GM20000 (cell line): ENCODE measurements at regions not wholly inside any gene's neighbourhood (a gene's known extent, or its start where the extent isn't known, plus 50 kb on each side); places are given as distances from the start of the nearest gene placed in this dataset.
"Not testable (repeated sequence)": the region's sequence is repeated elsewhere in the genome, so short reads cannot be mapped to it uniquely, and the experiment has no call there.

Experiments used
- DNase-seq: peaks from one replicate; pipeline ENCODE4 v3.0.0; 2012; ENCODE audit warnings: low spot score
- CTCF ChIP-seq: IDR thresholded peaks from 2 replicates; pipeline ENCODE4 v1.5.1; 2012; ENCODE audit warnings: mild to moderate bottlenecking, control low read depth; ENCODE audit errors: extremely low read depth, missing control alignments

GRCh38 chr17:71869841-71870545, 250.8 kb upstream of the SOX9 start:
- no peak for DNase-seq
- TF ChIP-seq CTCF, result no peak

- TF ChIP-seq CTCF, result no peak
- no peak for DNase-seq
Measured at GRCh38 chr17:71870546-71870862, 250.3 kb upstream of the SOX9 start.

GRCh38 chr17:71872843-71873485, 247.9 kb upstream of the SOX9 start:
- no peak for TF ChIP-seq CTCF
- DNase-seq, result no peak

DNA sequence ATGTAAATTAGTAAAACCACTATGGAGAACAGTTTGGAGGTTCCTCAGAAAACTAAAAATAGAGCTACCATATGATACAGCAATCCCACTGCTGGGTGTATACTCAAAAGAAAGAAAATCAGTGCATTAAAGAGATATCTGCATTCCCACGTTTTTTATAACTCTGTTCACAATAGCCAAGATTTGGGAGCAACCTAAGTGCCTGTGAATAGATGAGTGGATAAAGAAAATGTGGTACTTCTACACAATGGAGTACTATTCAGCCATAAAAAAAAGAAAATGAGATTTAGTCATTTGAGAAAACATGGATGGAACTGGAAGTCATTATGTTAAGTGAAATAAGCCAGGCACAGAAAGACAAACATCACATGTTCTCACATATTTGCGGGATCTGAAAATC, 246.0 kb upstream of the SOX9 start:
- DNase-seq, result not testable (repeated sequence)

DNA sequence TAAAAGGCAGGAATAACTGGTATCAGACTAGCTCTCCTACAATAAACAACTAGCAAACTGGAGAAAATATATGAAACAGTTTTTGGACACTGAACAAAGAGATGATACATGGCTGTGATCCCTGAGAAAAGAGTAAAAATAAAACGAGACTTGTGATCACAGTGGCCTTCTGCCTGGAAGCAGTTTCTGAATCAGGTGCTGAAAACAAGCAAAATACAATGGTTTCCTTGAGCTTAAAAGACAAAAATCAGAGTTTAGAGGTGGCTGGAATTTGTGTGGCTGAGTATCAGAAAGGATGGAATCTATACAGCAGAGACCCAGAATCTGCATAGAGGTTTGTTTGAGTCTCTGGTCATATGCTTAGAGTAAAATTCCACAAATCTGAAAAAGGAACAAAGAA, 242.5 kb upstream of the SOX9 start:
- TF ChIP-seq CTCF, result no peak
- no peak for DNase-seq

DNA sequence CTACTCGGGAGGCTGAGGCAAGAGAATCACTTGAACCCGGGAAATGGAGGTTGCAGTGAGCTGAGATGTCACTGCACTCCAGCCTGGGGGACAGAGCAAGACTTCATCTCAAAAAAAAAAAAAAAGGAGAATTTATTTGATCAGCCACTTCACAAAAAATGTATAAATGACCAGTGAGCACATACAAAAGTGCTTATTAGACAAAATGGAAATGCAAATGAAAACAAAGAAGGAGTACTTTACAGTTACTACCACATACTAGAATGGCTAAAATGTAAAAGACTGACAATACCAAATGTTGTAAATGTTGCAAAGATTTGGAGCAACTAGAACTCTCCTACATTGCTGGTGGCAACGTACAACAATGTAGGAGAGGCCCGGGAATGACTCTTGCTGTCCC, 241.8 kb upstream of the SOX9 start:
- TF ChIP-seq CTCF, result no peak
- DNase-seq, result no peak

DNA sequence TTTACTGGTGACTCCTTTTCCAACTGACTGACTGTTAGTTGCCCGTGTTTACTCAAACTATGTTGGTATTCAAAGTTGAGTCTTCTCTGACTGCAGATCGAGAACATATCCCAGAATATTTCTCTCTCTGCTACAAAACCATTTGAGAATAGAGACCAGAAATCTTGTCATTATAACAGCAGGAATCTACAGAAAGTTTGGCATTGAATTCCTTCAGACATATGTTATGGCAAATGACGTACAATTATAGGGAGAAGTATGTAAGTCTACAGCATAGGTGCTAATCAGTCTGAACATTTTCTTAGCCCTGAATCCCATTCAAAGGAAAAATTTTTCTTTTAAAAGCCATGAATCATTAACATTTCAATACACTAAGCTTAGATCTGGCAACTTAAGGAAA, 239.8 kb upstream of the SOX9 start:
- no peak for TF ChIP-seq CTCF
- DNase-seq, result no peak

DNA sequence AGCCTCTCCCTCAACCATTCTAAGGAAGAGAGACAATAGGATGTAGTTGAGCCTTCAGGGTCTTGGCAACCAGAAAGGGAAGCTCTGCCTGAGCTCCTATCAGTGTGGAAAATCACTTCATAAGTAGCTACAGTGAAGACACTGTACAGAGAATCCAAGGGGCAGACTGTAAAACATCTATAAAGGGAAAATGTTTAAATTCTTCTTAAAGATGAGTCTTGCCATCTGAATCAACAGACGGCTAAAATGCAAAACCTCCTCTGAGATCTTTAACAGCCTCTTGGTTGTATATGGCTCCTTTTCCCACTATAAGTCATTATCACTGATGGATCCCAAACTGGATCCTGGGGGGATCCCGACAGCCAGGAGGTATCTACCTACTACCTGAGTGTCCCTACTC, 239.2 kb upstream of the SOX9 start:
- TF ChIP-seq CTCF, result no peak
- no peak for DNase-seq
